Panc1 (cell line): ENCODE measurements at regions not wholly inside any gene's neighbourhood (a gene's known extent, or its start where the extent isn't known, plus 50 kb on each side); places are given as distances from the start of the nearest gene placed in this dataset.

ENCODE experiments used
- POLR2AphosphoS5 ChIP-seq: IDR thresholded peaks from 2 replicates; pipeline ENCODE4 v1.6.1; 2012; ENCODE audit warnings: mild to moderate bottlenecking, low read depth, low read length, moderate library complexity
- SIN3A ChIP-seq: IDR thresholded peaks from 2 replicates; pipeline ENCODE4 v1.6.1; 2012; ENCODE audit warnings: low read depth, mild to moderate bottlenecking, low read length, moderate library complexity, borderline replicate concordance; ENCODE audit not compliant: insufficient read depth
- TF ChIP-seq, protein P1 (sequence below): fragments of 450-650 bp; IDR thresholded peaks from 2 replicates; pipeline ENCODE4 v1.5.1; 2017; ENCODE audit warnings: mild to moderate bottlenecking

DNA sequence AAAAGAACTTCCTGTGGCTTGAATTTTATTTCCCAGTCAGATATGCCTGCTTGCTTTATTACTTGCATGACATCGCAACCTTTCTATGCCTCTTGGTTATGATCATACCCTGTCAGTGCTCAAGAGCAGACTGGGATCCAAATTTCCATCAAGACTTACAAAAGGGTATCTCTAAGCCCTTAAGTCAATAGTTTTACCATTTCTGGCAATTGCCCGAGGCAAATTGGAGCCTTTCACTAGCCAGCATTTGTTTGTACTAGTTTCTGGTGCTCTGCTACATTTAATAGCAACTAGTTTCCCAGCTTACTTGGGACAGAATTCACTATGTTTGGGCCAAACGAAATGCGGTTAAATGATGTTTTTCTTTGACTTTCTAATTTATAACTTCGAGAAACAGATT is 73.2 kb upstream of the ITM2A start:
- TF ChIP-seq, protein P1, sequence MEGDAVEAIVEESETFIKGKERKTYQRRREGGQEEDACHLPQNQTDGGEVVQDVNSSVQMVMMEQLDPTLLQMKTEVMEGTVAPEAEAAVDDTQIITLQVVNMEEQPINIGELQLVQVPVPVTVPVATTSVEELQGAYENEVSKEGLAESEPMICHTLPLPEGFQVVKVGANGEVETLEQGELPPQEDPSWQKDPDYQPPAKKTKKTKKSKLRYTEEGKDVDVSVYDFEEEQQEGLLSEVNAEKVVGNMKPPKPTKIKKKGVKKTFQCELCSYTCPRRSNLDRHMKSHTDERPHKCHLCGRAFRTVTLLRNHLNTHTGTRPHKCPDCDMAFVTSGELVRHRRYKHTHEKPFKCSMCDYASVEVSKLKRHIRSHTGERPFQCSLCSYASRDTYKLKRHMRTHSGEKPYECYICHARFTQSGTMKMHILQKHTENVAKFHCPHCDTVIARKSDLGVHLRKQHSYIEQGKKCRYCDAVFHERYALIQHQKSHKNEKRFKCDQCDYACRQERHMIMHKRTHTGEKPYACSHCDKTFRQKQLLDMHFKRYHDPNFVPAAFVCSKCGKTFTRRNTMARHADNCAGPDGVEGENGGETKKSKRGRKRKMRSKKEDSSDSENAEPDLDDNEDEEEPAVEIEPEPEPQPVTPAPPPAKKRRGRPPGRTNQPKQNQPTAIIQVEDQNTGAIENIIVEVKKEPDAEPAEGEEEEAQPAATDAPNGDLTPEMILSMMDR: no peak
- TF ChIP-seq POLR2AphosphoS5 (no peak), SIN3A (no peak)
